ENCODE measurements at regions not wholly inside any gene's neighbourhood (a gene's known extent, or its start where the extent isn't known, plus 50 kb on each side); places are given as distances from the start of the nearest gene placed in this dataset.

DNA sequence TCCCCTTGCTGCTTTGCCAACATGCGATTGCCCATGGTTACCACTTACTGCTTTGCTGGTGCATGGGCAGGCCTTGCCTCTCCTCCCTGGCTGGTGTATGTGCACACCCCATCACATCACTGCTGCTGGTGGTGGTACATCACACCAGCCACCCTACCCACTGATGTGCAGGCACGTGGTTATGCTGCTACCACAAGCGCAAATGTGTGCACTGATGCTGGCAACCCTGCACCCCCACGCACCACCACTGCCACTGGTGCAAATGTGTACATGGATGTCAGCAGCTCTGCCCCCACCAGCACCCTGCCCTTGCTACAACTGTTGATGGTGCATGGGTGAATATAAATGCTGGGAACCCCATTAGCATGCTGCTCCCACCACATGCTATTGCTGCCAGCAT lies 261.7 kb downstream of the AEBP2 start (continued):
- no peak for TF ChIP-seq HMGXB4 (CRISPR knock-in tag; IDR thresholded peaks at IDR 0.05)
- TF ChIP-seq MYBL2 (CRISPR knock-in tag; IDR thresholded peaks at IDR 0.05): no peak
- no peak for TF ChIP-seq ZBTB43 (CRISPR knock-in tag; IDR thresholded peaks at IDR 0.05)
- TF ChIP-seq GTF2I (CRISPR knock-in tag; conservative IDR thresholded peaks at IDR 0.05): no peak
- no peak for TF ChIP-seq MAX (CRISPR knock-in tag; IDR thresholded peaks at IDR 0.05)

GRCh38 chr12:19704966-19705365 lies 265.7 kb downstream of the AEBP2 start:
- ATAC-seq (no peak), DNase-seq (ENCODE audit: low spot score) (no peak)
- peaks cover 3% of the 10 kb centered on the region for H3K4me1 Mint-ChIP-seq
- POLR2A ChIA-PET: no interaction called here
- CTCF ChIA-PET: no interaction called here
- H3K27ac Mint-ChIP-seq: no peak overlapping the region
- no peaks in the 10 kb centered on the region; the same call in 1 of the 2 replicates for H3K27me3 Mint-ChIP-seq (ENCODE audit: low read depth)
- peaks cover 44% of the 10 kb centered on the region for H3K9me3 Mint-ChIP-seq
- no peak overlapping the region for H3K4me3 Mint-ChIP-seq
- peaks cover 4% of the 10 kb centered on the region; the same call in 1 of the 2 replicates for H3K36me3 Mint-ChIP-seq
- TF ChIP-seq ELF4 (CRISPR knock-in tag; IDR thresholded peaks at IDR 0.05; ENCODE audit: low read depth) (no peak), ZNF281 (CRISPR knock-in tag; IDR thresholded peaks at IDR 0.05) (no peak), CREM (CRISPR knock-in tag; IDR thresholded peaks at IDR 0.05) (no peak), TCF7 (CRISPR knock-in tag; IDR thresholded peaks at IDR 0.05; ENCODE audit: low read depth) (no peak), GRHL2 (CRISPR knock-in tag; IDR thresholded peaks at IDR 0.05; ENCODE audit: insufficient replicate concordance, severe bottlenecking) (no peak), ZNF232 (CRISPR knock-in tag; IDR thresholded peaks at IDR 0.05) (no peak), ZNF263 (CRISPR knock-in tag; IDR thresholded peaks at IDR 0.05; ENCODE audit: low read depth) (no peak), CREB1 (CRISPR knock-in tag; IDR thresholded peaks at IDR 0.05) (no peak), MYBL2 (CRISPR knock-in tag; IDR thresholded peaks at IDR 0.05) (no peak), ZMAT4 (CRISPR knock-in tag; IDR thresholded peaks at IDR 0.05) (no peak), ZNF317 (CRISPR knock-in tag; IDR thresholded peaks at IDR 0.05; ENCODE audit: borderline replicate concordance, low read depth) (no peak), ZNF671 (CRISPR knock-in tag; IDR thresholded peaks at IDR 0.05) (no peak)
- TF ChIP-seq, protein P1, sequence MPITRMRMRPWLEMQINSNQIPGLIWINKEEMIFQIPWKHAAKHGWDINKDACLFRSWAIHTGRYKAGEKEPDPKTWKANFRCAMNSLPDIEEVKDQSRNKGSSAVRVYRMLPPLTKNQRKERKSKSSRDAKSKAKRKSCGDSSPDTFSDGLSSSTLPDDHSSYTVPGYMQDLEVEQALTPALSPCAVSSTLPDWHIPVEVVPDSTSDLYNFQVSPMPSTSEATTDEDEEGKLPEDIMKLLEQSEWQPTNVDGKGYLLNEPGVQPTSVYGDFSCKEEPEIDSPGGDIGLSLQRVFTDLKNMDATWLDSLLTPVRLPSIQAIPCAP (CRISPR knock-in tag; IDR thresholded peaks at IDR 0.05): no peak
- TF ChIP-seq, protein P2, sequence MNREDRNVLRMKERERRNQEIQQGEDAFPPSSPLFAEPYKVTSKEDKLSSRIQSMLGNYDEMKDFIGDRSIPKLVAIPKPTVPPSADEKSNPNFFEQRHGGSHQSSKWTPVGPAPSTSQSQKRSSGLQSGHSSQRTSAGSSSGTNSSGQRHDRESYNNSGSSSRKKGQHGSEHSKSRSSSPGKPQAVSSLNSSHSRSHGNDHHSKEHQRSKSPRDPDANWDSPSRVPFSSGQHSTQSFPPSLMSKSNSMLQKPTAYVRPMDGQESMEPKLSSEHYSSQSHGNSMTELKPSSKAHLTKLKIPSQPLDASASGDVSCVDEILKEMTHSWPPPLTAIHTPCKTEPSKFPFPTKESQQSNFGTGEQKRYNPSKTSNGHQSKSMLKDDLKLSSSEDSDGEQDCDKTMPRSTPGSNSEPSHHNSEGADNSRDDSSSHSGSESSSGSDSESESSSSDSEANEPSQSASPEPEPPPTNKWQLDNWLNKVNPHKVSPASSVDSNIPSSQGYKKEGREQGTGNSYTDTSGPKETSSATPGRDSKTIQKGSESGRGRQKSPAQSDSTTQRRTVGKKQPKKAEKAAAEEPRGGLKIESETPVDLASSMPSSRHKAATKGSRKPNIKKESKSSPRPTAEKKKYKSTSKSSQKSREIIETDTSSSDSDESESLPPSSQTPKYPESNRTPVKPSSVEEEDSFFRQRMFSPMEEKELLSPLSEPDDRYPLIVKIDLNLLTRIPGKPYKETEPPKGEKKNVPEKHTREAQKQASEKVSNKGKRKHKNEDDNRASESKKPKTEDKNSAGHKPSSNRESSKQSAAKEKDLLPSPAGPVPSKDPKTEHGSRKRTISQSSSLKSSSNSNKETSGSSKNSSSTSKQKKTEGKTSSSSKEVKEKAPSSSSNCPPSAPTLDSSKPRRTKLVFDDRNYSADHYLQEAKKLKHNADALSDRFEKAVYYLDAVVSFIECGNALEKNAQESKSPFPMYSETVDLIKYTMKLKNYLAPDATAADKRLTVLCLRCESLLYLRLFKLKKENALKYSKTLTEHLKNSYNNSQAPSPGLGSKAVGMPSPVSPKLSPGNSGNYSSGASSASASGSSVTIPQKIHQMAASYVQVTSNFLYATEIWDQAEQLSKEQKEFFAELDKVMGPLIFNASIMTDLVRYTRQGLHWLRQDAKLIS (CRISPR knock-in tag; IDR thresholded peaks at IDR 0.05; ENCODE audit: borderline replicate concordance): no peak
- TF ChIP-seq, protein P3, sequence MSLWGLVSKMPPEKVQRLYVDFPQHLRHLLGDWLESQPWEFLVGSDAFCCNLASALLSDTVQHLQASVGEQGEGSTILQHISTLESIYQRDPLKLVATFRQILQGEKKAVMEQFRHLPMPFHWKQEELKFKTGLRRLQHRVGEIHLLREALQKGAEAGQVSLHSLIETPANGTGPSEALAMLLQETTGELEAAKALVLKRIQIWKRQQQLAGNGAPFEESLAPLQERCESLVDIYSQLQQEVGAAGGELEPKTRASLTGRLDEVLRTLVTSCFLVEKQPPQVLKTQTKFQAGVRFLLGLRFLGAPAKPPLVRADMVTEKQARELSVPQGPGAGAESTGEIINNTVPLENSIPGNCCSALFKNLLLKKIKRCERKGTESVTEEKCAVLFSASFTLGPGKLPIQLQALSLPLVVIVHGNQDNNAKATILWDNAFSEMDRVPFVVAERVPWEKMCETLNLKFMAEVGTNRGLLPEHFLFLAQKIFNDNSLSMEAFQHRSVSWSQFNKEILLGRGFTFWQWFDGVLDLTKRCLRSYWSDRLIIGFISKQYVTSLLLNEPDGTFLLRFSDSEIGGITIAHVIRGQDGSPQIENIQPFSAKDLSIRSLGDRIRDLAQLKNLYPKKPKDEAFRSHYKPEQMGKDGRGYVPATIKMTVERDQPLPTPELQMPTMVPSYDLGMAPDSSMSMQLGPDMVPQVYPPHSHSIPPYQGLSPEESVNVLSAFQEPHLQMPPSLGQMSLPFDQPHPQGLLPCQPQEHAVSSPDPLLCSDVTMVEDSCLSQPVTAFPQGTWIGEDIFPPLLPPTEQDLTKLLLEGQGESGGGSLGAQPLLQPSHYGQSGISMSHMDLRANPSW (CRISPR knock-in tag; conservative IDR thresholded peaks at IDR 0.05; ENCODE audit: low read depth): no peak
- TF ChIP-seq, protein P4, sequence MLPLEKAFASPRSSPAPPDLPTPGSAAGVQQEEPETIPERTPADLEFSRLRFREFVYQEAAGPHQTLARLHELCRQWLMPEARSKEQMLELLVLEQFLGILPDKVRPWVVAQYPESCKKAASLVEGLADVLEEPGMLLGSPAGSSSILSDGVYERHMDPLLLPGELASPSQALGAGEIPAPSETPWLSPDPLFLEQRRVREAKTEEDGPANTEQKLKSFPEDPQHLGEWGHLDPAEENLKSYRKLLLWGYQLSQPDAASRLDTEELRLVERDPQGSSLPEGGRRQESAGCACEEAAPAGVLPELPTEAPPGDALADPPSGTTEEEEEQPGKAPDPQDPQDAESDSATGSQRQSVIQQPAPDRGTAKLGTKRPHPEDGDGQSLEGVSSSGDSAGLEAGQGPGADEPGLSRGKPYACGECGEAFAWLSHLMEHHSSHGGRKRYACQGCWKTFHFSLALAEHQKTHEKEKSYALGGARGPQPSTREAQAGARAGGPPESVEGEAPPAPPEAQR (CRISPR knock-in tag; IDR thresholded peaks at IDR 0.05): no peak
